Activated T-helper 1 cell treated with anti-CD3 and anti-CD28 coated beads, Interleukin-2, amount 50 U/mL, for 16 hours (primary cell): ENCODE measurements at regions not wholly inside any gene's neighbourhood (a gene's known extent, or its start where the extent isn't known, plus 50 kb on each side); places are given as distances from the start of the nearest gene placed in this dataset.

ENCODE experiments used
- DNase-seq, 2 donors: peaks; one replicate each; pipeline ENCODE4 v3.0.0-alpha.2; 2020; ENCODE audit warnings: low read depth in 1 of 2, low spot score in 1 of 2

- no peak for DNase-seq
These were observed 506.8 kb upstream of the ZEB2 start for GRCh38 chr2:145026456-145027455.

- DNase-seq = no peak
These were observed 505.5 kb upstream of the ZEB2 start for GRCh38 chr2:145025382-145025781.

- DNase-seq = no peak
These were observed 503.5 kb upstream of the ZEB2 start for GRCh38 chr2:145023334-145023934.

- no peak for DNase-seq
These were observed 502.9 kb upstream of the ZEB2 start for GRCh38 chr2:145022666-145023333.

- DNase-seq = no peak
These were observed 502.2 kb upstream of the ZEB2 start for GRCh38 chr2:145021962-145022665.

GRCh38 chr2:145020694-145021093 is 500.8 kb upstream of the ZEB2 start:
- DNase-seq = no peak

GRCh38 chr2:145020139-145020538 is 500.2 kb upstream of the ZEB2 start:
- DNase-seq = no peak

- DNase-seq = no peak
These were observed 498.6 kb upstream of the ZEB2 start for GRCh38 chr2:145018502-145018901.

- DNase-seq = no peak
These were observed 497.2 kb upstream of the ZEB2 start for GRCh38 chr2:145017149-145017548.

GRCh38 chr2:145016711-145017110 is 496.8 kb upstream of the ZEB2 start:
- no peak for DNase-seq

GRCh38 chr2:145015561-145015960 is 495.6 kb upstream of the ZEB2 start:
- DNase-seq = no peak

- no peak for DNase-seq
These were observed 492.9 kb upstream of the ZEB2 start for GRCh38 chr2:145012806-145013205.

- DNase-seq = no peak
These were observed 492.3 kb upstream of the ZEB2 start for GRCh38 chr2:145012214-145012670.

- DNase-seq = no peak
These were observed 490.7 kb upstream of the ZEB2 start for GRCh38 chr2:145010635-145011034.

- DNase-seq = no peak
These were observed 488.0 kb upstream of the ZEB2 start for GRCh38 chr2:145007960-145008263.

- DNase-seq = no peak
These were observed 487.4 kb upstream of the ZEB2 start for GRCh38 chr2:145007093-145007959.

GRCh38 chr2:145002624-145003023 is 482.7 kb upstream of the ZEB2 start:
- no peak for DNase-seq

GRCh38 chr2:145000376-145000775 is 480.5 kb upstream of the ZEB2 start:
- DNase-seq = no peak

- DNase-seq = no peak
These were observed 480.0 kb upstream of the ZEB2 start for GRCh38 chr2:144999936-145000335.

- DNase-seq = no peak
These were observed 479.4 kb upstream of the ZEB2 start for GRCh38 chr2:144999071-144999875.
